NCI-H1092 treated with DMSO at 0.1 percent for 48 hours (cell line): ENCODE measurements at regions not wholly inside any gene's neighbourhood (a gene's known extent, or its start where the extent isn't known, plus 50 kb on each side); places are given as distances from the start of the nearest gene placed in this dataset.

Source experiments
- DNase-seq: peaks from one replicate; lab custom pipeline; 2025; lab: John Stamatoyannopoulos, UW

GRCh38 chr13:37934339-37935191, 65.0 kb upstream of the TRPC4 start:
- DNase-seq, result peak; percentile 46

GRCh38 chr13:37929308-37929707, 59.7 kb upstream of the TRPC4 start:
- no peak for DNase-seq

- DNase-seq, result no peak
These were observed 58.0 kb upstream of the TRPC4 start for GRCh38 chr13:37927561-37927960.

- no peak for DNase-seq
These were observed 56.4 kb upstream of the TRPC4 start for GRCh38 chr13:37925878-37926473.

GRCh38 chr13:37923236-37923635, 53.7 kb upstream of the TRPC4 start:
- no peak for DNase-seq

- DNase-seq, result no peak
These were observed 49.8 kb upstream of the TRPC4 start for GRCh38 chr13:37919329-37919880.
